ENCODE measurements at regions not wholly inside any gene's neighbourhood (a gene's known extent, or its start where the extent isn't known, plus 50 kb on each side); places are given as distances from the start of the nearest gene placed in this dataset.

- TF ChIP-seq CTCF (conservative IDR thresholded peaks at IDR 0.05; ENCODE audit: low read length) (no peak), EZH2phosphoT487 (IDR thresholded peaks at IDR 0.05; ENCODE audit: borderline replicate concordance, low read depth, low read length) (no peak)
Measured at GRCh38 chr2:36060133-36060532, 295.4 kb upstream of the CRIM1 start.

All from OCI-LY7 (cell line).